HK-2 (cell line): ENCODE measurements at regions not wholly inside any gene's neighbourhood (a gene's known extent, or its start where the extent isn't known, plus 50 kb on each side); places are given as distances from the start of the nearest gene placed in this dataset.

ENCODE experiments used
- DNase-seq: peaks from one replicate; pipeline ENCODE4 v3.0.0-alpha.2; 2018; ENCODE audit not compliant: unreplicated experiment

GRCh38 chr13:51518827-51519226 lies 65.4 kb upstream of the WDFY2 start:
- peak; percentile 69 for DNase-seq

GRCh38 chr13:51519771-51520216 lies 64.5 kb upstream of the WDFY2 start:
- DNase-seq: no peak

- DNase-seq: no peak
Observed at GRCh38 chr13:51520524-51520923, 63.7 kb upstream of the WDFY2 start.

- DNase-seq: no peak
Observed at GRCh38 chr13:51523082-51523518, 61.2 kb upstream of the WDFY2 start.

- DNase-seq: no peak
Observed at GRCh38 chr13:51524312-51524711, 60.0 kb upstream of the WDFY2 start.

GRCh38 chr13:51524829-51525566 lies 59.3 kb upstream of the WDFY2 start:
- no peak for DNase-seq

- no peak for DNase-seq
Observed at GRCh38 chr13:51525567-51526167, 58.6 kb upstream of the WDFY2 start.

GRCh38 chr13:51526202-51526601 lies 58.1 kb upstream of the WDFY2 start:
- DNase-seq: no peak

- DNase-seq: no peak
Observed at GRCh38 chr13:51532736-51533197, 51.5 kb upstream of the WDFY2 start.

GRCh38 chr13:51534041-51534817 lies 50.0 kb upstream of the WDFY2 start:
- DNase-seq: no peak
